ENCODE measurements at regions not wholly inside any gene's neighbourhood (a gene's known extent, or its start where the extent isn't known, plus 50 kb on each side); places are given as distances from the start of the nearest gene placed in this dataset.

GRCh38 chr1:234823191-234824176 lies 213.5 kb upstream of the IRF2BP2 start:
- H3K4me3 ChIP-seq (ENCODE audit: low read depth in 2 of 2, low read length in 2 of 2), result no peak overlapping the region
- H3K27ac ChIP-seq (ENCODE audit: low read length), result peak overlapping the region; percentile 86
- ChIA-PET POLR2A (interaction anchor here (0.6 to 0.7 kb wide), 2 partner anchors 65 to 108 kb away, joined by 12 to 23 read pairs; no protein-coding TSS in a partner anchor), CTCF (interaction anchor here (0.6 kb wide), 2 partner anchors 98 to 513 kb away, joined by 3 read pairs; no protein-coding TSS in a partner anchor)
- ATAC-seq (0 out of 2 replicates have a peak, but pooled peaks have one; percentile 23), DNase-seq (ENCODE audit: low read depth, low spot score) (no peak)
- TF ChIP-seq, protein P1, sequence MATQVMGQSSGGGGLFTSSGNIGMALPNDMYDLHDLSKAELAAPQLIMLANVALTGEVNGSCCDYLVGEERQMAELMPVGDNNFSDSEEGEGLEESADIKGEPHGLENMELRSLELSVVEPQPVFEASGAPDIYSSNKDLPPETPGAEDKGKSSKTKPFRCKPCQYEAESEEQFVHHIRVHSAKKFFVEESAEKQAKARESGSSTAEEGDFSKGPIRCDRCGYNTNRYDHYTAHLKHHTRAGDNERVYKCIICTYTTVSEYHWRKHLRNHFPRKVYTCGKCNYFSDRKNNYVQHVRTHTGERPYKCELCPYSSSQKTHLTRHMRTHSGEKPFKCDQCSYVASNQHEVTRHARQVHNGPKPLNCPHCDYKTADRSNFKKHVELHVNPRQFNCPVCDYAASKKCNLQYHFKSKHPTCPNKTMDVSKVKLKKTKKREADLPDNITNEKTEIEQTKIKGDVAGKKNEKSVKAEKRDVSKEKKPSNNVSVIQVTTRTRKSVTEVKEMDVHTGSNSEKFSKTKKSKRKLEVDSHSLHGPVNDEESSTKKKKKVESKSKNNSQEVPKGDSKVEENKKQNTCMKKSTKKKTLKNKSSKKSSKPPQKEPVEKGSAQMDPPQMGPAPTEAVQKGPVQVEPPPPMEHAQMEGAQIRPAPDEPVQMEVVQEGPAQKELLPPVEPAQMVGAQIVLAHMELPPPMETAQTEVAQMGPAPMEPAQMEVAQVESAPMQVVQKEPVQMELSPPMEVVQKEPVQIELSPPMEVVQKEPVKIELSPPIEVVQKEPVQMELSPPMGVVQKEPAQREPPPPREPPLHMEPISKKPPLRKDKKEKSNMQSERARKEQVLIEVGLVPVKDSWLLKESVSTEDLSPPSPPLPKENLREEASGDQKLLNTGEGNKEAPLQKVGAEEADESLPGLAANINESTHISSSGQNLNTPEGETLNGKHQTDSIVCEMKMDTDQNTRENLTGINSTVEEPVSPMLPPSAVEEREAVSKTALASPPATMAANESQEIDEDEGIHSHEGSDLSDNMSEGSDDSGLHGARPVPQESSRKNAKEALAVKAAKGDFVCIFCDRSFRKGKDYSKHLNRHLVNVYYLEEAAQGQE (IDR thresholded peaks at IDR 0.05; ENCODE audit: insufficient read depth in 1 of 2, low read depth in 2 of 2, low read length in 1 of 2), result no peak
- no peak for TF ChIP-seq TCF7L2 (IDR thresholded peaks at IDR 0.05; ENCODE audit: low read depth, low read length)
- peaks cover 10% of the 10 kb centered on the region; the same call in 1 of the 2 replicates for H3K4me1 ChIP-seq (ENCODE audit: control insufficient read depth, insufficient read depth, low read length)
- in situ Hi-C loops (cut with HindIII; ENCODE audit: low pct_unique_long_range_greater_than_20kb, low sequenced_read_pairs) (no loop called here), intact Hi-C loops (cut with micrococcal nuclease; ENCODE audit: unreplicated experiment) (no loop called here)
- no peaks in the 10 kb centered on the region for H3K27me3 ChIP-seq (ENCODE audit: control insufficient read depth, insufficient read depth, low read length)
- no peaks in the 10 kb centered on the region for H3K9me3 ChIP-seq (ENCODE audit: control insufficient read depth, insufficient read depth, low read depth, low read length)
- no peaks in the 10 kb centered on the region for H3K36me3 ChIP-seq (ENCODE audit: control insufficient read depth, insufficient read depth, low read length)
- BruUV-seq (replicated peaks), result no TSS peak

GRCh38 chr1:234821840-234822239 lies 211.9 kb upstream of the IRF2BP2 start:
- Histone ChIP-seq H3K36me3 (ENCODE audit: control insufficient read depth, insufficient read depth, low read length) (no peaks in the 10 kb centered on the region), H3K9me3 (ENCODE audit: control insufficient read depth, insufficient read depth, low read depth, low read length) (no peaks in the 10 kb centered on the region), H3K27me3 (ENCODE audit: control insufficient read depth, insufficient read depth, low read length) (no peaks in the 10 kb centered on the region), H3K4me3 (ENCODE audit: low read depth in 2 of 2, low read length in 2 of 2) (no peak overlapping the region), H3K27ac (ENCODE audit: low read length) (peak overlapping the region; percentile 71), H3K4me1 (ENCODE audit: control insufficient read depth, insufficient read depth, low read length) (peaks cover 6% of the 10 kb centered on the region; the same call in 1 of the 2 replicates)
- ATAC-seq (no peak), DNase-seq (ENCODE audit: low read depth, low spot score) (no peak)
- TF ChIP-seq, protein P2, sequence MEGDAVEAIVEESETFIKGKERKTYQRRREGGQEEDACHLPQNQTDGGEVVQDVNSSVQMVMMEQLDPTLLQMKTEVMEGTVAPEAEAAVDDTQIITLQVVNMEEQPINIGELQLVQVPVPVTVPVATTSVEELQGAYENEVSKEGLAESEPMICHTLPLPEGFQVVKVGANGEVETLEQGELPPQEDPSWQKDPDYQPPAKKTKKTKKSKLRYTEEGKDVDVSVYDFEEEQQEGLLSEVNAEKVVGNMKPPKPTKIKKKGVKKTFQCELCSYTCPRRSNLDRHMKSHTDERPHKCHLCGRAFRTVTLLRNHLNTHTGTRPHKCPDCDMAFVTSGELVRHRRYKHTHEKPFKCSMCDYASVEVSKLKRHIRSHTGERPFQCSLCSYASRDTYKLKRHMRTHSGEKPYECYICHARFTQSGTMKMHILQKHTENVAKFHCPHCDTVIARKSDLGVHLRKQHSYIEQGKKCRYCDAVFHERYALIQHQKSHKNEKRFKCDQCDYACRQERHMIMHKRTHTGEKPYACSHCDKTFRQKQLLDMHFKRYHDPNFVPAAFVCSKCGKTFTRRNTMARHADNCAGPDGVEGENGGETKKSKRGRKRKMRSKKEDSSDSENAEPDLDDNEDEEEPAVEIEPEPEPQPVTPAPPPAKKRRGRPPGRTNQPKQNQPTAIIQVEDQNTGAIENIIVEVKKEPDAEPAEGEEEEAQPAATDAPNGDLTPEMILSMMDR (IDR thresholded peaks at IDR 0.05), result no peak
- TF ChIP-seq POLR2AphosphoS5 (IDR thresholded peaks at IDR 0.05; ENCODE audit: low read depth, low read length) (no peak), TCF7L2 (IDR thresholded peaks at IDR 0.05; ENCODE audit: low read depth, low read length) (no peak), SIN3A (IDR thresholded peaks at IDR 0.05; ENCODE audit: borderline replicate concordance, insufficient read depth, low read depth, low read length) (no peak)
- TF ChIP-seq, protein P1 (IDR thresholded peaks at IDR 0.05; ENCODE audit: insufficient read depth in 1 of 2, low read depth in 2 of 2, low read length in 1 of 2), result no peak
- in situ Hi-C loops (cut with HindIII; ENCODE audit: low pct_unique_long_range_greater_than_20kb, low sequenced_read_pairs) (no loop called here), intact Hi-C loops (cut with micrococcal nuclease; ENCODE audit: unreplicated experiment) (no loop called here)
- ChIA-PET POLR2A (no interaction called here), CTCF (no interaction called here)
- BruUV-seq (replicated peaks), result no TSS peak

All from Panc1 (cell line).